SK-N-SH treated with all-trans-retinoic acid at 6 μM for 48 hours (cell line): ENCODE measurements at regions not wholly inside any gene's neighbourhood (a gene's known extent, or its start where the extent isn't known, plus 50 kb on each side); places are given as distances from the start of the nearest gene placed in this dataset.

Experiments used
- ARNTL ChIP-seq: fragments of 450-650 bp; formaldehyde crosslinking; IDR thresholded peaks from 2 replicates; pipeline ENCODE4 v1.5.0; 2020; ENCODE audit warnings: low read depth, mild to moderate bottlenecking, moderate library complexity, borderline replicate concordance
- CREB5 ChIP-seq: fragments of 250-450 bp; sonication (Bioruptor Pico); IDR thresholded peaks from 2 replicates; pipeline ENCODE4 v1.5.1; 2020; ENCODE audit warnings: low read depth, mild to moderate bottlenecking, moderate library complexity
- ESRRG ChIP-seq: fragments of 250-450 bp; sonication (Bioruptor Pico); IDR thresholded peaks from 2 replicates; pipeline ENCODE4 v1.6.1; 2021; ENCODE audit warnings: mild to moderate bottlenecking
- OSR1 ChIP-seq: fragments of 250-450 bp; sonication (Bioruptor Pico); IDR thresholded peaks from 2 replicates; pipeline ENCODE4 v1.8.0; 2022; ENCODE audit warnings: moderate library complexity, mild to moderate bottlenecking, inconsistent platforms
- PATZ1 ChIP-seq: fragments of 250-450 bp; sonication (Bioruptor Pico); IDR thresholded peaks from 2 replicates; pipeline ENCODE4 v1.8.0; 2020; ENCODE audit warnings: mild to moderate bottlenecking, moderate library complexity, borderline replicate concordance
- PPARA ChIP-seq: fragments of 250-450 bp; sonication (Bioruptor Pico); IDR thresholded peaks from 2 replicates; pipeline ENCODE4 v1.5.0; 2020; ENCODE audit warnings: mild to moderate bottlenecking, borderline replicate concordance
- TCF4 ChIP-seq: fragments of 250-450 bp; sonication (Bioruptor Pico); IDR thresholded peaks from 2 replicates; pipeline ENCODE4 v1.8.0; 2021; ENCODE audit warnings: mild to moderate bottlenecking, moderate library complexity, borderline replicate concordance
- TSHZ2 ChIP-seq: fragments of 250-450 bp; sonication (Bioruptor Pico); IDR thresholded peaks from 2 replicates; pipeline ENCODE4 v1.5.0; 2020; ENCODE audit warnings: mild to moderate bottlenecking, moderate library complexity
- ZC3H10 ChIP-seq: fragments of 250-450 bp; sonication (Bioruptor Pico); IDR thresholded peaks from 2 replicates; pipeline ENCODE4 v1.5.1; 2021; ENCODE audit warnings: mild to moderate bottlenecking, moderate library complexity
- ZFP3 ChIP-seq: fragments of 250-450 bp; sonication (Bioruptor Pico); IDR thresholded peaks from 2 replicates; pipeline ENCODE4 v1.5.0; 2020; ENCODE audit warnings: mild to moderate bottlenecking, moderate library complexity
- ZFP30 ChIP-seq: fragments of 450-650 bp; formaldehyde crosslinking; IDR thresholded peaks from 2 replicates; pipeline ENCODE4 v1.5.0; 2022; ENCODE audit warnings: mild to moderate bottlenecking, moderate library complexity

GRCh38 chr6:23518294-23518693 is 607.7 kb upstream of the NRSN1 start:
- TF ChIP-seq ZFP3 (CRISPR knock-in tag) = no peak
- TF ChIP-seq PATZ1 = no peak
- TF ChIP-seq PPARA = no peak
- TF ChIP-seq CREB5 = no peak
- no peak for TF ChIP-seq ZFP30 (CRISPR knock-in tag)
- TF ChIP-seq ZC3H10 (CRISPR knock-in tag) = no peak
- TF ChIP-seq ARNTL (CRISPR knock-in tag) = no peak
- TF ChIP-seq TSHZ2 (CRISPR knock-in tag) = no peak
- no peak for TF ChIP-seq TCF4
- no peak for TF ChIP-seq ESRRG (CRISPR knock-in tag)
- TF ChIP-seq OSR1 (CRISPR knock-in tag) = no peak
